Kidney epithelial cell (primary cell): ENCODE measurements at regions not wholly inside any gene's neighbourhood (a gene's known extent, or its start where the extent isn't known, plus 50 kb on each side); places are given as distances from the start of the nearest gene placed in this dataset.

Experiments used
- DNase-seq: peaks from one replicate; pipeline ENCODE4 v3.0.0-alpha.2; 2010; ENCODE audit warnings: low read depth
- H3K27me3 ChIP-seq: 2 replicates; pipeline ENCODE4 v1.6.0; 2011; ENCODE audit warnings: low read length; ENCODE audit not compliant: control insufficient read depth, insufficient read depth
- H3K36me3 ChIP-seq: 2 replicates; pipeline ENCODE4 v1.5.1; 2011; ENCODE audit warnings: low read length; ENCODE audit not compliant: control insufficient read depth, insufficient read depth
- H3K4me3 ChIP-seq: 2 replicates; pipeline ENCODE4 v1.5.1; 2011; ENCODE audit warnings: low read depth, mild to moderate bottlenecking, control low read depth, low read length
- CTCF ChIP-seq: IDR thresholded peaks from 2 replicates; pipeline ENCODE4 v1.5.1; 2011; ENCODE audit warnings: mild to moderate bottlenecking, moderate library complexity, low read length, control low read depth, inconsistent platforms; ENCODE audit not compliant: insufficient read depth, poor library complexity, severe bottlenecking

GRCh38 chr6:165987483-165988301 lies 180.0 kb downstream of the TBXT start:
- peak; percentile 32 for DNase-seq

GRCh38 chr6:165986914-165987482 lies 180.7 kb downstream of the TBXT start:
- no peak for TF ChIP-seq CTCF
- DNase-seq = no peak
- peak overlapping the region; percentile 34 for H3K4me3 ChIP-seq
- H3K36me3 ChIP-seq = no peaks in the 10 kb centered on the region
- H3K27me3 ChIP-seq = peaks cover 56% of the 10 kb centered on the region

More at GRCh38 chr6:165987483-165988301, 180.0 kb downstream of the TBXT start:
- peaks cover 56% of the 10 kb centered on the region for H3K27me3 ChIP-seq
- peak overlapping the region; percentile 34 for H3K4me3 ChIP-seq
- TF ChIP-seq CTCF = no peak
- no peaks in the 10 kb centered on the region for H3K36me3 ChIP-seq

GRCh38 chr6:165986311-165986913 lies 181.2 kb downstream of the TBXT start:
- peak overlapping the region; percentile 34 for H3K4me3 ChIP-seq
- TF ChIP-seq CTCF = no peak
- H3K27me3 ChIP-seq = peaks cover 53% of the 10 kb centered on the region
- no peaks in the 10 kb centered on the region for H3K36me3 ChIP-seq
- no peak for DNase-seq

GRCh38 chr6:165985806-165986299 lies 181.8 kb downstream of the TBXT start:
- no peaks in the 10 kb centered on the region for H3K36me3 ChIP-seq
- H3K4me3 ChIP-seq = no peak overlapping the region
- H3K27me3 ChIP-seq = peaks cover 50% of the 10 kb centered on the region
- DNase-seq = no peak
- TF ChIP-seq CTCF = no peak

GRCh38 chr6:165985281-165985805 lies 182.3 kb downstream of the TBXT start:
- Histone ChIP-seq H3K27me3 (peaks cover 46% of the 10 kb centered on the region), H3K36me3 (no peaks in the 10 kb centered on the region), H3K4me3 (no peak overlapping the region)
- DNase-seq = no peak
- no peak for TF ChIP-seq CTCF
